HCT116 (cell line): ENCODE measurements at regions not wholly inside any gene's neighbourhood (a gene's known extent, or its start where the extent isn't known, plus 50 kb on each side); places are given as distances from the start of the nearest gene placed in this dataset.

Experiments
- ATAC-seq: fragments of 200-7000 bp; cut with Tn5 transposase; 2 replicates; pipeline ENCODE4 v1.9.1; 2020; ENCODE audit warnings: mild to moderate bottlenecking, moderate library complexity
- BruUV-seq: library from RNA; stranded (reverse); fragments of 400-500 nt; replicated peaks from 2 replicates; lab custom pipeline; 2021; lab: Mats Ljungman, UMichigan
- CTCF ChIA-PET: fragments of 300-600 bp; sonication (Branson Sonifier 250); formaldehyde crosslinking; loops from one replicate; lab custom pipeline; 2021; ENCODE audit warnings: antibody characterized with exemption; lab: Charles Lee
- POLR2A ChIA-PET: fragments of 300-600, 350-600 bp; sonication (Branson Sonifier 250); formaldehyde crosslinking; loops from one replicate; lab custom pipeline; 2021; ENCODE audit warnings: antibody characterized with exemption; lab: Charles Lee
- RAD21 ChIA-PET, 2 experiments: fragments of 300-600 bp; sonication (Branson Sonifier 250); formaldehyde crosslinking; loops; one replicate each; lab custom pipeline; 2023; ENCODE audit warnings: low total read pairs in 2 of 2; ENCODE audit not compliant: uncharacterized antibody in 2 of 2, unreplicated experiment in 2 of 2, low non-redundant PET in 1 of 2; lab: Charles Lee
- DNase-seq: peaks from one replicate; pipeline ENCODE4 v3.0.0-alpha.2; 2010; ENCODE audit warnings: low read depth, low spot score
- H2AFZ ChIP-seq: fragments of 200-600 bp; shearing (Covaris generic), sonication (generic); 2 replicates; pipeline ENCODE4 v1.6.1; 2017; ENCODE audit warnings: low read depth, mixed run types, mixed read lengths, antibody characterized with exemption, low read length; ENCODE audit not compliant: poor library complexity, severe bottlenecking
- H3K27ac ChIP-seq: 2 replicates; pipeline ENCODE4 v1.5.1; 2012; ENCODE audit warnings: low read depth, low read length
- H3K27me3 ChIP-seq: fragments of 200-600 bp; sonication (generic); 2 replicates; pipeline ENCODE4 v1.6.1; 2016; ENCODE audit warnings: mixed run types, low read length, mixed read lengths; ENCODE audit not compliant: insufficient read depth
- H3K36me3 ChIP-seq, 2 experiments: fragments of 200-500 bp in 1 of 2; fragments of 200-600 bp in 1 of 2; sonication (Bioruptor generic) in 1 of 2; sonication (generic) in 1 of 2; 2 replicates each; pipeline versions ENCODE4 v1.5.1 to v1.6.1; 2014 to 2016; ENCODE audit warnings: low read length in 2 of 2, inconsistent platforms in 1 of 2, mixed read lengths in 1 of 2, mixed run types in 1 of 2; ENCODE audit not compliant: insufficient read depth in 2 of 2, control insufficient read depth in 1 of 2
- H3K4me1 ChIP-seq, 2 experiments: fragments of 200-600 bp in 1 of 2; sonication (generic) in 1 of 2; 2 replicates each; pipeline versions ENCODE4 v1.5.1 to v1.6.1; 2012 to 2017; ENCODE audit warnings: low read length in 2 of 2, inconsistent platforms in 1 of 2, mild to moderate bottlenecking in 1 of 2, mixed read lengths in 1 of 2, mixed run types in 1 of 2, moderate library complexity in 1 of 2; ENCODE audit not compliant: insufficient read depth in 2 of 2, control insufficient read depth in 1 of 2
- H3K4me2 ChIP-seq: fragments of 200-600 bp; sonication (generic); 2 replicates; pipeline ENCODE4 v1.6.1; 2017; ENCODE audit warnings: mixed run types, low read length, mixed read lengths
- H3K4me3 ChIP-seq, 2 experiments: fragments of 200-600 bp in 1 of 2; sonication (generic) in 1 of 2; replicated peaks in 1 of 2; 2 replicates each; pipeline ENCODE4 v1.5.1; 2011 to 2016; ENCODE audit warnings: low read length in 2 of 2, control low read depth in 1 of 2, low read depth in 1 of 2, mild to moderate bottlenecking in 1 of 2, mixed read lengths in 1 of 2, mixed run types in 1 of 2
- H3K79me2 ChIP-seq: fragments of 200-600 bp; sonication (generic); 2 replicates; pipeline ENCODE4 v1.6.1; 2017; ENCODE audit warnings: mild to moderate bottlenecking, mixed run types, low read length, moderate library complexity, mixed read lengths; ENCODE audit not compliant: insufficient read depth
- H3K9ac ChIP-seq: fragments of 200-600 bp; sonication (generic); 2 replicates; pipeline ENCODE4 v1.6.1; 2016; ENCODE audit warnings: low read length, mixed read lengths
- H3K9me2 ChIP-seq: fragments of 200-600 bp; sonication (generic), shearing (Covaris generic); 2 replicates; pipeline ENCODE4 v1.6.1; 2017; ENCODE audit warnings: mixed run types, mild to moderate bottlenecking, moderate library complexity; ENCODE audit not compliant: insufficient read depth
- H3K9me3 ChIP-seq, 2 experiments: fragments of 200-500 bp in 1 of 2; fragments of 200-600 bp in 1 of 2; sonication (Bioruptor generic) in 1 of 2; sonication (generic) in 1 of 2; 2 replicates each; pipeline ENCODE4 v1.6.1; 2014 to 2017; ENCODE audit warnings: low read length in 2 of 2, mixed read lengths in 2 of 2, inconsistent platforms in 1 of 2, low read depth in 1 of 2, mild to moderate bottlenecking in 1 of 2, mixed run types in 1 of 2, moderate library complexity in 1 of 2; ENCODE audit not compliant: control insufficient read depth in 1 of 2, insufficient read depth in 1 of 2
- H4K20me1 ChIP-seq: fragments of 200-600 bp; sonication (generic), shearing (Covaris generic); 2 replicates; pipeline ENCODE4 v1.6.1; 2017; ENCODE audit warnings: mixed run types, mild to moderate bottlenecking, moderate library complexity; ENCODE audit not compliant: insufficient read depth
- CTCF ChIP-seq, 3 experiments: fragments of 200-600 bp in 1 of 3; sonication (generic) in 1 of 3; IDR thresholded peaks in 2 of 3; conservative IDR thresholded peaks in 1 of 3; 2 replicates each; pipeline ENCODE4 v1.5.1; 2012 to 2017; ENCODE audit warnings: low read depth in 2 of 3, low read length in 2 of 3, antibody characterized with exemption in 1 of 3, borderline replicate concordance in 1 of 3, control low read depth in 1 of 3, mild to moderate bottlenecking in 1 of 3, mixed read lengths in 1 of 3, mixed run types in 1 of 3, moderate library complexity in 1 of 3; ENCODE audit not compliant: insufficient read depth in 1 of 3
- EGR1 ChIP-seq: IDR thresholded peaks from 2 replicates; pipeline ENCODE4 v1.6.1; 2012; ENCODE audit warnings: low read depth
- FOSL1 ChIP-seq: IDR thresholded peaks from 2 replicates; pipeline ENCODE4 v1.6.1; 2012; ENCODE audit warnings: low read depth
- JUND ChIP-seq: IDR thresholded peaks from 2 replicates; pipeline ENCODE4 v1.6.1; 2012
- POLR2A ChIP-seq: IDR thresholded peaks from 2 replicates; pipeline ENCODE4 v1.7.0; 2011; ENCODE audit warnings: borderline replicate concordance; ENCODE audit not compliant: insufficient read depth, insufficient read length; ENCODE audit errors: extremely low read depth
- POLR2AphosphoS5 ChIP-seq: IDR thresholded peaks from 2 replicates; pipeline ENCODE4 v1.6.1; 2011; ENCODE audit warnings: mild to moderate bottlenecking, low read depth, low read length, moderate library complexity
- RAD21 ChIP-seq: IDR thresholded peaks from 2 replicates; pipeline ENCODE4 v1.6.1; 2012; ENCODE audit warnings: low read depth, mild to moderate bottlenecking
- SIN3A ChIP-seq: IDR thresholded peaks from 2 replicates; pipeline ENCODE4 v1.6.1; 2012; ENCODE audit warnings: low read depth
- SRF ChIP-seq: IDR thresholded peaks from 2 replicates; pipeline ENCODE4 v1.6.1; 2012; ENCODE audit warnings: low read depth
- TCF7L2 ChIP-seq: IDR thresholded peaks from 2 replicates; pipeline ENCODE4 v1.7.0; 2011; ENCODE audit warnings: borderline replicate concordance, inconsistent platforms; ENCODE audit not compliant: insufficient read depth, insufficient read length; ENCODE audit errors: extremely low read depth
- ZFX ChIP-seq: fragments of 450-650 bp; IDR thresholded peaks from 2 replicates; pipeline ENCODE4 v1.6.1; 2017
- intact Hi-C: fragments of 100-400 bp; cut with micrococcal nuclease; formaldehyde crosslinking; loops from 2 replicates; pipeline ENCODE4 v1.10.0; 2022
- TF ChIP-seq, protein P1 (sequence below): IDR thresholded peaks from 2 replicates; pipeline ENCODE4 v1.6.1; 2012

DNA sequence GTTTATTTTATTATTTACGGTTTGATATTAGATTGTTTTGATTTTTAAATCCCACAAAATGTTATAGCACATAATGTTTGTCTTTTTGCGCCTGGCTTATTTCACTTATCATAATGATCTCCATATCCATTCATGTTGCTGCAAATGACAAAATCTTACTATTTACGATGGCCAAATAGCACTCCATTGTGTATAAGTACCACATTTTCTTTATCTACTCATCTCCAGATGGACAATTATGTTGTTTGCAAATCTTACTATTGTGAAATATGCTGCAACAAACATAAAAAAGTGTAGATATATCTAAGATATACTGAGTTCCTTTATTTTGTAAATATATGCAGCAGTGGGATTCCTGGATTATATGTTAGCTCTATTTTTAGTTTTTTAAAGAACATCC is 1568.3 kb downstream of the AMY1C start:
- Histone ChIP-seq H3K79me2 (no peaks in the 10 kb centered on the region), H3K4me3 (no peak overlapping the region), H3K9me3 (peaks cover 0 to 20% of the 10 kb centered on the region in 2 experiments; a peak in 2 of 4 replicates), H3K9ac (no peak overlapping the region), H3K27ac (no peak overlapping the region), H2AFZ (no peak overlapping the region), H3K4me2 (no peak overlapping the region), H4K20me1 (no peaks in the 10 kb centered on the region), H3K9me2 (no peaks in the 10 kb centered on the region), H3K4me1 (no peaks in the 10 kb centered on the region), H3K36me3 (no peaks in the 10 kb centered on the region), H3K27me3 (no peaks in the 10 kb centered on the region)
- CTCF ChIA-PET = no interaction called here
- POLR2A ChIA-PET = no interaction called here
- TF ChIP-seq EGR1 (no peak), POLR2AphosphoS5 (no peak), ZFX (no peak), SIN3A (no peak), FOSL1 (no peak), POLR2A (no peak), CTCF (IDR thresholded peaks at IDR 0.05 in 2 of 3, conservative IDR thresholded peaks at IDR 0.05 in 1 of 3; ENCODE audit: borderline replicate concordance in 1 of 3, insufficient read depth in 1 of 3, low read depth in 2 of 3, low read length in 2 of 3) (no peak)
- intact Hi-C loops = no loop called here
- ATAC-seq (no peak), DNase-seq (no peak)
- BruUV-seq = no TSS peak
- RAD21 ChIA-PET = no interaction called here

DNA sequence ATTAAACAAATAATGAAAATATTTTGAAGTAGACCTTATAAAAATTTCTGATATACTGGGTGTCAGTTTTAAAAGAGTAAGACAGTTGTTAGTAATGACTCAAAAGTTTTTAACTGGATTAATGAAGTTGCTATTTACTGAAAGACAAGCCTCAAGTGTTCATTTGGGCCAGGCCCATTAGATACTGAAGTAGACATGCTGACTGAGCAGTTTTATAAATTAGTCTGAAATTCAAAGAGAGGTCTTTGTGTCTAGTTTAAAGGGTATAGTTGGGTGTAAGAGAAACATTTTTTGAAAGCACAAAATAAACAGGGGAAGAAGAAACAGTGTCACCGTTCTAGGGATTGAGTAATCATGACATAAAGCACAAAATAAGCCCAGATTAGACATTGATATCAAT is 1577.2 kb downstream of the AMY1C start:
- H3K9me2 ChIP-seq = no peaks in the 10 kb centered on the region
- ATAC-seq (no peak), DNase-seq (no peak)
- H3K36me3 ChIP-seq = no peaks in the 10 kb centered on the region; a peak in 1 of 4 replicates
- H3K9me3 ChIP-seq = peaks cover 9 to 10% of the 10 kb centered on the region in 2 experiments; a peak in 2 of 4 replicates
- TF ChIP-seq POLR2A = no peak
- TF ChIP-seq JUND = no peak
- no peak for TF ChIP-seq SRF
- TF ChIP-seq, protein P1, sequence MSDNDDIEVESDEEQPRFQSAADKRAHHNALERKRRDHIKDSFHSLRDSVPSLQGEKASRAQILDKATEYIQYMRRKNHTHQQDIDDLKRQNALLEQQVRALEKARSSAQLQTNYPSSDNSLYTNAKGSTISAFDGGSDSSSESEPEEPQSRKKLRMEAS = no peak
- no peak for TF ChIP-seq CTCF (IDR thresholded peaks at IDR 0.05 in 2 of 3, conservative IDR thresholded peaks at IDR 0.05 in 1 of 3; ENCODE audit: borderline replicate concordance in 1 of 3, insufficient read depth in 1 of 3, low read depth in 2 of 3, low read length in 2 of 3)
- no peak for TF ChIP-seq RAD21
- no peak for TF ChIP-seq TCF7L2
- H3K79me2 ChIP-seq = no peaks in the 10 kb centered on the region
- BruUV-seq = no TSS peak
- no peaks in the 10 kb centered on the region for H3K27me3 ChIP-seq
- no peaks in the 10 kb centered on the region for H3K4me1 ChIP-seq
- no peak overlapping the region for H3K9ac ChIP-seq
- intact Hi-C loops = no loop called here
- H3K27ac ChIP-seq = no peak overlapping the region
- RAD21 ChIA-PET = no interaction called here
- no peaks in the 10 kb centered on the region; the same call in 1 of the 2 replicates for H4K20me1 ChIP-seq
- H3K4me2 ChIP-seq = no peak overlapping the region
- H2AFZ ChIP-seq = no peak overlapping the region
- POLR2A ChIA-PET = no interaction called here
- H3K4me3 ChIP-seq = no peak overlapping the region
- CTCF ChIA-PET = no interaction called here
